Trophoblast cell (in vitro differentiated cells and primary cell): ENCODE measurements at regions not wholly inside any gene's neighbourhood (a gene's known extent, or its start where the extent isn't known, plus 50 kb on each side); places are given as distances from the start of the nearest gene placed in this dataset.

Experiments used
- DNase-seq, 2 donors: peaks; one replicate each; pipeline ENCODE4 v3.0.0-alpha.2; 2016
- H2AFZ ChIP-seq: 2 replicates; pipeline ENCODE4 v1.6.1; 2013; ENCODE audit warnings: low read length, moderate library complexity, mild to moderate bottlenecking; ENCODE audit not compliant: insufficient read depth, poor library complexity
- H2AK5ac ChIP-seq: 2 replicates; pipeline ENCODE4 v1.6.1; 2013; ENCODE audit warnings: mild to moderate bottlenecking, low read length
- H2BK120ac ChIP-seq: 2 replicates; pipeline ENCODE4 v1.6.1; 2013; ENCODE audit warnings: low read length, mild to moderate bottlenecking, moderate library complexity; ENCODE audit not compliant: insufficient read depth, poor library complexity
- H2BK12ac ChIP-seq: 2 replicates; pipeline ENCODE4 v1.6.1; 2013; ENCODE audit warnings: mild to moderate bottlenecking, low read length, moderate library complexity
- H2BK5ac ChIP-seq: 2 replicates; pipeline ENCODE4 v1.6.1; 2013; ENCODE audit warnings: low read length, low read depth, moderate library complexity, mild to moderate bottlenecking; ENCODE audit not compliant: poor library complexity
- H3K14ac ChIP-seq: 2 replicates; pipeline ENCODE4 v1.6.1; 2013; ENCODE audit warnings: mild to moderate bottlenecking, low read length
- H3K18ac ChIP-seq: 2 replicates; pipeline ENCODE4 v1.6.1; 2013; ENCODE audit warnings: mild to moderate bottlenecking, low read length
- H3K23ac ChIP-seq: 2 replicates; pipeline ENCODE4 v1.6.1; 2013; ENCODE audit warnings: low read length
- H3K27ac ChIP-seq: 2 replicates; pipeline ENCODE4 v1.5.1; 2013; ENCODE audit warnings: low read depth, mild to moderate bottlenecking, inconsistent platforms, low read length, moderate library complexity
- H3K27me3 ChIP-seq: 2 replicates; pipeline ENCODE4 v1.6.1; 2013; ENCODE audit warnings: inconsistent platforms, mild to moderate bottlenecking, low read length, moderate library complexity; ENCODE audit not compliant: insufficient read depth
- H3K36me3 ChIP-seq, 2 experiments: 1 replicate in 1 of 2; 2 replicates in 1 of 2; pipeline ENCODE4 v1.6.1; 2013; ENCODE audit warnings: low read length in 2 of 2, mild to moderate bottlenecking in 2 of 2, moderate library complexity in 1 of 2; ENCODE audit not compliant: insufficient read depth in 2 of 2, control insufficient read depth in 1 of 2
- H3K4ac ChIP-seq: 2 replicates; pipeline ENCODE4 v1.6.1; 2013; ENCODE audit warnings: low read depth, mild to moderate bottlenecking, low read length, moderate library complexity
- H3K4me1 ChIP-seq, 2 experiments: 1 replicate in 1 of 2; 2 replicates in 1 of 2; pipeline ENCODE4 v1.6.1; 2013; ENCODE audit warnings: low read length in 2 of 2, mild to moderate bottlenecking in 2 of 2, moderate library complexity in 1 of 2; ENCODE audit not compliant: insufficient read depth in 2 of 2, control insufficient read depth in 1 of 2
- H3K4me2 ChIP-seq: 2 replicates; pipeline ENCODE4 v1.6.1; 2013; ENCODE audit warnings: inconsistent platforms, mild to moderate bottlenecking, low read length, moderate library complexity
- H3K4me3 ChIP-seq: 2 replicates; pipeline ENCODE4 v1.5.1; 2013; ENCODE audit warnings: mild to moderate bottlenecking, low read depth, low read length, inconsistent platforms
- H3K79me1 ChIP-seq: one replicate; pipeline ENCODE4 v1.6.1; 2013; ENCODE audit warnings: low read length
- H3K79me2 ChIP-seq: 2 replicates; pipeline ENCODE4 v1.6.1; 2013; ENCODE audit warnings: low read length, mild to moderate bottlenecking; ENCODE audit not compliant: control insufficient read depth, insufficient read depth, poor library complexity
- H3K9ac ChIP-seq: 2 replicates; pipeline ENCODE4 v1.6.1; 2013; ENCODE audit warnings: mild to moderate bottlenecking, low read length
- H3K9me3 ChIP-seq: 2 replicates; pipeline ENCODE4 v1.6.1; 2013; ENCODE audit warnings: low read depth, mild to moderate bottlenecking, control low read depth, inconsistent platforms, low read length; ENCODE audit not compliant: insufficient read depth
- H4K12ac ChIP-seq: 2 replicates; pipeline ENCODE4 v1.6.1; 2013; ENCODE audit warnings: low read depth, mild to moderate bottlenecking, low read length, moderate library complexity
- H4K8ac ChIP-seq: 2 replicates; pipeline ENCODE4 v1.6.1; 2013; ENCODE audit warnings: low read depth, mild to moderate bottlenecking, low read length, moderate library complexity
- H4K91ac ChIP-seq: one replicate; pipeline ENCODE4 v1.6.1; 2013; ENCODE audit warnings: low read depth, mild to moderate bottlenecking, low read length, moderate library complexity
- WGBS: extraction: QIAGEN DNeasy Blood & Tissue Kit; methylation state at CpG from one replicate; pipeline ENCODE4 v1.1.7; 2013; ENCODE audit warnings: missing lambda C conversion rate; ENCODE audit not compliant: insufficient read length, insufficient coverage; ENCODE audit errors: extremely low coverage; 5-methylcytosine and 5-hydroxymethylcytosine counted together

DNA sequence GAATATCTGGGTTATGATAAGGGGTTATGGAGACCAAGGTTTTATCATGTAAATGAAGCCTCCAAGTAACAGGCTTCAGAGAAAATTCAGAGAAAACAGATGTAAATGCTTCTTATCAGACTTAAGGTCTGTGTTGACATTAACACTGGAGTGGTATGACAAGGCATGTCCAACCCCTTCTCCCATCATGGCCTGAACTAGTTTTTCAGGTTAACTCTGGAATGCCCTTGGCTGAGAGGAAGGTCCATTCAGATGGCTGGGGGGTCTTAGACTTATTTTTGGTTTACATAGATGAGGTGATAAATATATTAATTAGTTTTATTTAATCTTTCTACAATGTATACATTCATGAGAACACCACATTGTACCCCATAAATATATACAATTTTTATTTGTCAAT is 399.6 kb downstream of the TBX15 start:
- Histone ChIP-seq H3K9ac (no peak overlapping the region), H2BK120ac (no peak overlapping the region), H4K91ac (no peak overlapping the region)

DNA sequence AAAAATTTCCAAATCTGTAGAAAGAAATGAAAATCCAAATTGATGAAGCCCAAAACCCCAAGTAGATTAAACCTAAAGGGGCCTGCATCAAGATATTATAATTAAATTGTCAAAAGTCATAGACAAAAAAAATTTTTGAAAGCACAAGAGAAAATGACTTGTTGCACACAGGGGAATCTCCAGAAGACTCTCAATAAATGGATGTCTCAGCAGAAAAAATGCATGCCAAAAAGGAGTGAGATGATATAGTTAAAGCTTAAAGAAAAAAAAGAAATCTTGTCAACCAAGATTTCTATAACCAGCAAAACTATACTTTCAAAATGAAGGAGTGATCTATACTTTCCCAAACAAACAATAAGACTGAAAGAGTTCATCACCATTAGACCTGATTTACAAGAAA is 393.2 kb upstream of the SPAG17 start:
- H3K9ac ChIP-seq = no peak overlapping the region
- no peaks in the 10 kb centered on the region for H3K79me2 ChIP-seq
- H3K9me3 ChIP-seq = peaks cover 2% of the 10 kb centered on the region
- no peaks in the 10 kb centered on the region for H3K4me1 ChIP-seq
- H3K27ac ChIP-seq = no peak overlapping the region
- H3K36me3 ChIP-seq = no peaks in the 10 kb centered on the region
- no peak overlapping the region for H4K91ac ChIP-seq
- no peak overlapping the region for H2BK120ac ChIP-seq
- H3K14ac ChIP-seq = no peak overlapping the region
- no peak overlapping the region for H2AFZ ChIP-seq
- H3K79me1 ChIP-seq = no peaks in the 10 kb centered on the region
- H2AK5ac ChIP-seq = no peak overlapping the region
- H2BK5ac ChIP-seq = no peak overlapping the region
- no peak overlapping the region for H3K23ac ChIP-seq
- H3K18ac ChIP-seq = no peak overlapping the region
- no peaks in the 10 kb centered on the region for H3K27me3 ChIP-seq
- no peak overlapping the region for H3K4me3 ChIP-seq
- H3K4me2 ChIP-seq = no peak overlapping the region
- no peak overlapping the region for H2BK12ac ChIP-seq
- no peak for DNase-seq
- H4K12ac ChIP-seq = no peak overlapping the region
- H4K8ac ChIP-seq = no peak overlapping the region
- no peak overlapping the region for H3K4ac ChIP-seq

More for the DNA sequence above, 399.6 kb downstream of the TBX15 start:
- no peak overlapping the region for H4K8ac ChIP-seq
- no peak overlapping the region for H3K4me2 ChIP-seq
- no peaks in the 10 kb centered on the region for H3K36me3 ChIP-seq
- no peak overlapping the region for H3K27ac ChIP-seq
- H3K9me3 ChIP-seq = no peaks in the 10 kb centered on the region
- H3K23ac ChIP-seq = no peak overlapping the region
- no peak overlapping the region for H3K4me3 ChIP-seq
- H3K14ac ChIP-seq = no peak overlapping the region
- peaks cover 8% of the 10 kb centered on the region for H3K79me1 ChIP-seq
- no peak overlapping the region for H2BK5ac ChIP-seq
- peaks cover 3 to 9% of the 10 kb centered on the region in 2 experiments for H3K4me1 ChIP-seq
- no peaks in the 10 kb centered on the region for H3K27me3 ChIP-seq
- H3K79me2 ChIP-seq = no peaks in the 10 kb centered on the region
- no peak overlapping the region for H3K4ac ChIP-seq
- no peak overlapping the region for H3K18ac ChIP-seq
- H2BK12ac ChIP-seq = no peak overlapping the region
- DNase-seq = peak in 1 of 2 donors; percentile 26
- H4K12ac ChIP-seq = no peak overlapping the region
- H2AK5ac ChIP-seq = no peak overlapping the region
- no peak overlapping the region for H2AFZ ChIP-seq

GRCh38 chr1:118575060-118575459 is 390.0 kb upstream of the SPAG17 start:
- no peak for DNase-seq
- no peaks in the 10 kb centered on the region for H3K4me1 ChIP-seq
- no peak overlapping the region for H3K4ac ChIP-seq
- peaks cover 2% of the 10 kb centered on the region for H3K9me3 ChIP-seq
- H3K79me2 ChIP-seq = no peaks in the 10 kb centered on the region
- no peak overlapping the region for H2BK12ac ChIP-seq
- H3K27ac ChIP-seq = no peak overlapping the region
- no CpG with 5 or more reads among the region's 2 CpGs for WGBS
- no peak overlapping the region for H3K23ac ChIP-seq
- H4K12ac ChIP-seq = no peak overlapping the region
- no peaks in the 10 kb centered on the region for H3K27me3 ChIP-seq
- no peak overlapping the region for H2BK120ac ChIP-seq
- H3K79me1 ChIP-seq = no peaks in the 10 kb centered on the region
- H3K18ac ChIP-seq = no peak overlapping the region
- no peaks in the 10 kb centered on the region for H3K36me3 ChIP-seq
- H2BK5ac ChIP-seq = no peak overlapping the region
- no peak overlapping the region for H4K8ac ChIP-seq
- H3K9ac ChIP-seq = no peak overlapping the region
- no peak overlapping the region for H4K91ac ChIP-seq
- H3K4me3 ChIP-seq = no peak overlapping the region
- no peak overlapping the region for H2AK5ac ChIP-seq
- no peak overlapping the region for H2AFZ ChIP-seq
- no peak overlapping the region for H3K4me2 ChIP-seq
- no peak overlapping the region for H3K14ac ChIP-seq

DNA sequence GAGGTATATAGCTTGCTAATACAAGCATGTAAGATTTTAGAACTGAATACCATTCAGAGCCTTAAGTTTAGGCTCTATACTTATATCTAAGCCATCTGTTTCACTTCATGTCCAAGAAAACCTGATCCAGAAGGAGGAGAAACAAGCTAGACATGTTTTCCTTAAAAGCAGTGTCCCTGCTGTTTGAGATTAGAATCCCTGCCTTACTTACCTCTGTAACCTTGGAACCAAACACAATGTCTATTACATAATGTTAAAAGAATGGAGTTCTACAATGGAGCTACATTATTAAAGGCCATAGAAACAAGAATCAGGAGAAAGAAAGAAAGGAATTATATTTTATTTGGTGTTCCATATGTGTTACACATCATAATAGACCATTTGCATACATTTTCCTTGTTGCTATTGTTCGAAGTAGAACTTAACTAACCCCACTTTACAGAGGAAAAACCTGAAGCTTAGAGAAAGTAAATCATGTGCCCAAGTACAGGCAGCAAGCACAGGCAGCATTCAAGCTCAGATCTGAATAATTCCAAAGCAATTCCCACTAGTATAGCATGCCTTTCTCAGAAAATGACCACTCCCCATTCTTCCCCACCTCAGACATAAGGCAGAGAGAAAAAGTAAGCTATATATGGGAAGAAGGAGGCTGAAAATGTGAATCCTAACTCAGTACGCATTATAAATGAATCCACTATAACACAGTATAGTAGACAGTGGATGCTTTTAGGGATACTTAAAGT is 380.1 kb upstream of the SPAG17 start:
- H4K12ac ChIP-seq = no peak overlapping the region
- peak in 1 of 2 donors; percentile 69 for DNase-seq
- no peak overlapping the region for H2AK5ac ChIP-seq
- H3K23ac ChIP-seq = no peak overlapping the region
- no peak overlapping the region for H3K4me3 ChIP-seq
- no CpG with 5 or more reads among the region's 2 CpGs for WGBS
- no peak overlapping the region for H3K18ac ChIP-seq
- H2AFZ ChIP-seq = no peak overlapping the region
- H4K91ac ChIP-seq = no peak overlapping the region
- H2BK12ac ChIP-seq = no peak overlapping the region
- no peaks in the 10 kb centered on the region for H3K27me3 ChIP-seq
- no peaks in the 10 kb centered on the region for H3K36me3 ChIP-seq
- H3K4ac ChIP-seq = no peak overlapping the region
- H3K9me3 ChIP-seq = no peaks in the 10 kb centered on the region
- peaks cover 13% of the 10 kb centered on the region for H3K79me1 ChIP-seq
- H2BK5ac ChIP-seq = peak overlapping the region; percentile 16
- peak overlapping the region; percentile 28 for H3K4me2 ChIP-seq
- no peaks in the 10 kb centered on the region for H3K79me2 ChIP-seq
- peak overlapping the region; percentile 36 for H2BK120ac ChIP-seq
- peaks cover 4 to 6% of the 10 kb centered on the region in 2 experiments for H3K4me1 ChIP-seq
- no peak overlapping the region for H3K14ac ChIP-seq
- no peak overlapping the region for H3K9ac ChIP-seq
- H4K8ac ChIP-seq = no peak overlapping the region
- peak overlapping the region; percentile 83 for H3K27ac ChIP-seq
